Breast epithelium (tissue), 4 donors: ENCODE measurements at regions not wholly inside any gene's neighbourhood (a gene's known extent, or its start where the extent isn't known, plus 50 kb on each side); places are given as distances from the start of the nearest gene placed in this dataset.

Experiments used
- DNase-seq, 2 donors: peaks; one replicate each; pipeline ENCODE4 v3.0.0-alpha.2; 2019; ENCODE audit warnings: low spot score in 2 of 2
- H3K27ac ChIP-seq, 2 donors: fragments of 200-600 bp; sonication (generic) in 1 of 2; one replicate each; pipeline ENCODE4 v1.5.1; 2016 to 2019; ENCODE audit warnings: mild to moderate bottlenecking in 1 of 2
- H3K27me3 ChIP-seq, 2 donors: fragments of 200-600 bp; sonication (generic) in 1 of 2; one replicate each; pipeline versions ENCODE4 v1.5.1 to v1.6.0; 2017 to 2019; ENCODE audit warnings: control low read depth in 1 of 2, mild to moderate bottlenecking in 1 of 2
- H3K36me3 ChIP-seq: fragments of 200-600 bp; one replicate; pipeline ENCODE4 v1.5.1; 2019
- H3K4me1 ChIP-seq, 2 donors: fragments of 200-600 bp; sonication (generic); one replicate each; pipeline ENCODE4 v1.5.1; 2016 to 2019; ENCODE audit warnings: control low read depth in 1 of 2
- H3K4me3 ChIP-seq, 3 donors: fragments of 200-600 bp; sonication (generic); 1 replicate in 2 of 3; 2 replicates in 1 of 3; pipeline ENCODE4 v1.5.1; 2016 to 2019; ENCODE audit warnings: mild to moderate bottlenecking in 3 of 3, moderate library complexity in 2 of 3
- H3K9me3 ChIP-seq, 2 donors: fragments of 200-600 bp; sonication (generic) in 1 of 2; one replicate each; pipeline ENCODE4 v1.5.1; 2016 to 2019; ENCODE audit warnings: control low read depth in 1 of 2
- CTCF ChIP-seq, 3 donors: fragments of 450-650 bp; IDR thresholded peaks; one replicate each; pipeline ENCODE4 v1.5.1; 2016 to 2017; ENCODE audit warnings: antibody characterized with exemption in 3 of 3, mild to moderate bottlenecking in 3 of 3, moderate library complexity in 3 of 3
- POLR2A ChIP-seq: fragments of 450-650 bp; IDR thresholded peaks from one replicate; pipeline ENCODE4 v1.6.1; 2016; ENCODE audit warnings: antibody characterized with exemption, mild to moderate bottlenecking, moderate library complexity
- POLR2AphosphoS5 ChIP-seq, 3 donors: sonication (generic); formaldehyde crosslinking; IDR thresholded peaks; one replicate each; pipeline ENCODE4 v1.6.1; 2017; ENCODE audit warnings: antibody characterized with exemption in 3 of 3
- intact Hi-C: fragments of 100-400 bp; cut with DNase I; formaldehyde crosslinking; loops from one replicate; pipeline ENCODE4 v1.15.1; 2023; ENCODE audit warnings: low total_unique reads

DNA sequence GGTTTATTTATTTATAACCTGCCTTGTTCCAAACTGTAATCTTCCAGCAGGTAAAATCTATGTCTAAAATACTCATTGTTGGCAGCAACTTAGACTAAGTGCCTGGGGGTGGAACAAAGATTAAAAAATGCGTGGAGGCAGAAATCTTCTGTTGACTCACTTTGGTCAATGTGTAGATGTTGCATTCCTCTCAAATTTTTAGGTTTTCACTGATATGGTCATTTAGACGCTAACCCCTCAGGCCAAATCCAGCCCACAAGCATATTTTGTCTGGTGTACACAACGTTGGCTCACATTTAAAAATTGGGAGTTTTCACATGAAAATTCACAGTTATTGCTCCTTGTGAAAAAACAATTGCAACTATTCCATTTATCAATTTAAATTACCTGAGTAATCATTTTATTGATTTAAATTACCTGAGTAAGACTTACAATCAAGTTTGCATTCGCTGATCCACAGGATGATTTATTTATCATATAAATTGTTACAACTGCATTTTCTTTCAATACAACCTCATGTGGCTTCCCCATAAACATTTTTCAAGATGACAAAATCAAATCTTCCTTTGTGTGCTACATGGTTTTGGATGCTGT lies 564.2 kb downstream of the TSN start:
- Histone ChIP-seq H3K27ac (no peak overlapping the region), H3K27me3 (no peaks in the 10 kb centered on the region), H3K4me1 (no peaks in the 10 kb centered on the region), H3K36me3 (no peaks in the 10 kb centered on the region), H3K9me3 (no peaks in the 10 kb centered on the region), H3K4me3 (no peak overlapping the region)
- intact Hi-C loops = no loop called here
- no peak for DNase-seq
- no peak for TF ChIP-seq CTCF (IDR thresholded peaks at IDR 0.05)
- TF ChIP-seq POLR2A = no peak
- no peak for TF ChIP-seq POLR2AphosphoS5 (IDR thresholded peaks at IDR 0.05)

DNA sequence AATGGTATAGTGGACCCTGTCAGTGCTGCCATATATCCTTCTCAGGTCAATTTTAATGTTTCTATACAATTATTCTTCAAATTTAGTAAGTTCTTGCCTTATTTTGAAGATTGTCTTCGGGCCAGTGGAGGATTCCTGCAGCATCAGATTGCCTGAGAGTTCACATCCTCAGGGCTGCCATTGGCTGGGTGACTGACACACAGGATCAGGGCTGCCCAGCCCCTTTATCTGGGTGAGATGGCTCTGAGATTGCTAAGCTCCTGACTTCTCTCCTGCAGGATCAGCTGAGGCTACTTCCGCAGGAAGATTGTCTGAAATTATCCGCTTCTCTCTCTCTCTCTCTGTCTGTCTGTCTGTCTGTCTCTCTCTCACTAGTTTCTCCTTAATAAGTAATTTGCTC lies 567.4 kb downstream of the TSN start:
- intact Hi-C loops = no loop called here
- DNase-seq = no peak
- TF ChIP-seq POLR2AphosphoS5 (IDR thresholded peaks at IDR 0.05) (no peak), CTCF (IDR thresholded peaks at IDR 0.05) (no peak), POLR2A (no peak)

GRCh38 chr2:122323927-122324326 lies 568.5 kb downstream of the TSN start:
- no peaks in the 10 kb centered on the region for H3K4me1 ChIP-seq
- peaks cover 0 to 3% of the 10 kb centered on the region in 2 donors for H3K27me3 ChIP-seq
- no peaks in the 10 kb centered on the region for H3K36me3 ChIP-seq
- H3K27ac ChIP-seq = no peak overlapping the region
- no peak for TF ChIP-seq POLR2AphosphoS5 (IDR thresholded peaks at IDR 0.05)
- TF ChIP-seq CTCF (IDR thresholded peaks at IDR 0.05) = no peak
- TF ChIP-seq POLR2A = no peak
- no peaks in the 10 kb centered on the region for H3K9me3 ChIP-seq
- DNase-seq = no peak
- intact Hi-C loops = no loop called here
- H3K4me3 ChIP-seq = no peak overlapping the region

More for the DNA sequence above, 567.4 kb downstream of the TSN start:
- no peaks in the 10 kb centered on the region for H3K4me1 ChIP-seq
- H3K27me3 ChIP-seq = peaks cover 0 to 3% of the 10 kb centered on the region in 2 donors
- no peak overlapping the region for H3K27ac ChIP-seq
- no peaks in the 10 kb centered on the region for H3K9me3 ChIP-seq
- no peaks in the 10 kb centered on the region for H3K36me3 ChIP-seq
- no peak overlapping the region for H3K4me3 ChIP-seq

GRCh38 chr2:122326471-122326870 lies 571.0 kb downstream of the TSN start:
- Histone ChIP-seq H3K9me3 (no peaks in the 10 kb centered on the region), H3K4me1 (no peaks in the 10 kb centered on the region), H3K36me3 (no peaks in the 10 kb centered on the region), H3K4me3 (no peak overlapping the region), H3K27me3 (peaks cover 0 to 3% of the 10 kb centered on the region in 2 donors), H3K27ac (no peak overlapping the region)
- intact Hi-C loops = no loop called here
- no peak for DNase-seq
- no peak for TF ChIP-seq POLR2A
- no peak for TF ChIP-seq CTCF (IDR thresholded peaks at IDR 0.05)
- no peak for TF ChIP-seq POLR2AphosphoS5 (IDR thresholded peaks at IDR 0.05)

GRCh38 chr2:122328816-122329215 lies 573.4 kb downstream of the TSN start:
- no peaks in the 10 kb centered on the region for H3K4me1 ChIP-seq
- no peak overlapping the region for H3K4me3 ChIP-seq
- intact Hi-C loops = no loop called here
- TF ChIP-seq POLR2AphosphoS5 (IDR thresholded peaks at IDR 0.05) = no peak
- no peak for TF ChIP-seq POLR2A
- TF ChIP-seq CTCF (IDR thresholded peaks at IDR 0.05) = no peak
- H3K27ac ChIP-seq = no peak overlapping the region
- H3K27me3 ChIP-seq = peaks cover 0 to 3% of the 10 kb centered on the region in 2 donors
- DNase-seq = no peak
- no peaks in the 10 kb centered on the region for H3K36me3 ChIP-seq
- no peaks in the 10 kb centered on the region for H3K9me3 ChIP-seq
